ENCODE measurements at regions not wholly inside any gene's neighbourhood (a gene's known extent, or its start where the extent isn't known, plus 50 kb on each side); places are given as distances from the start of the nearest gene placed in this dataset.

DNA sequence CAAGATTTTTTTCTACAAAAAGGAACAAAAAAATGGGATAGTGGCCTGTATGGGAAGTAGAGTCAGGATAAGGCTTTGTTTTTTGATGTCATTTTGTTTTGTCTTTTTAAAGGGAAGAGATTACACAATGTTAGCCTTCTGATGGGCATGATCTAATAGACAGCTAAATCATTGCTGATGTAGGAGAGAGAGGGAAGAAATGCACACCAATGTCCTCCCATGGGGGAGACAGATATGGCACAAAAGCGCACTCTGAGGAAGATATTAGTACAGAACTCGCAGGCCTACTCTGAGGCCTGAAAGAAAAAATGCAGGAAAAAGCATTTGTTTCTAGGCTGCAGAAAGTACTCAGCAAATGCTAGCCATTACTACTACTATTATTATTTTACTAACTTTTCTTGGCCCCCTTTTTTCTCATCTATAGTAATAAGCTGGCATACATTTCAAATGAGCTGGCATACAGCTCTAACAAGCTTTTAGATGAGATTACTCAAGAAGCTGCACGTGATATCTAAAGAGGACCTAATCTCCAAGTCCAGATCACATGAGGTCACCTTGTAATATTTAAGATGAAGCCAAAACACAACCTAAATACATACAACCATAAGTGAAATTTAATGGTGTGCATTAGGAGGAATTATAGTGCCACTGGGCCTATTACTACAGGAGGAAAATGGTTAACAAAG, 269.4 kb upstream of the TANK start:
- no peak for DNase-seq

- no peak for DNase-seq
These were observed 268.9 kb upstream of the TANK start for GRCh38 chr2:160891353-160891740.

- no peak for DNase-seq
These were observed 268.0 kb upstream of the TANK start for GRCh38 chr2:160892204-160892603.

GRCh38 chr2:160893581-160893980, 266.6 kb upstream of the TANK start:
- no peak for DNase-seq

- DNase-seq, result no peak
These were observed 261.5 kb upstream of the TANK start for GRCh38 chr2:160898581-160899307.

GRCh38 chr2:160901613-160902012, 258.6 kb upstream of the TANK start:
- no peak for DNase-seq

DNA sequence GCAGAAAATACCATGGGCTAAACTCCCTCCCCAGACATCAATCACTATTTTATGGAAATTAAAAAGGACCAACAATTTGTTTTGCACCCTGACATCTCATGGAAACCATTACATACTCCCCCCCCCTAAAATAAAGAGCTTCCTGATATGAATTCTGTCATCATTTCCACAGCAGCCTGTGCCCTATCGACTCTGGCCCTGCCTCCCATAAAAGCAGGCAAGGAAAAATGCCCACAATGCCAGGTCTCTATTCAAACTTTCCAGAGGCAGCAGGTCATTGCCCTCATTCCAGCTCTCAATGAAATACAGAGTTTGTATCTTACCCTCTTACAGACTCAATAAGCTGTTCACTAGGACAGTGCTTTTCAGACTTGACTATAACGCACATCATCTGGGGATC, 254.4 kb upstream of the TANK start:
- DNase-seq, result no peak

- no peak for DNase-seq
These were observed 253.3 kb upstream of the TANK start for GRCh38 chr2:160906878-160907277.

- DNase-seq, result no peak
These were observed 252.5 kb upstream of the TANK start for GRCh38 chr2:160907738-160908137.

- DNase-seq, result no peak
These were observed 252.1 kb upstream of the TANK start for GRCh38 chr2:160908157-160908556.

DNA sequence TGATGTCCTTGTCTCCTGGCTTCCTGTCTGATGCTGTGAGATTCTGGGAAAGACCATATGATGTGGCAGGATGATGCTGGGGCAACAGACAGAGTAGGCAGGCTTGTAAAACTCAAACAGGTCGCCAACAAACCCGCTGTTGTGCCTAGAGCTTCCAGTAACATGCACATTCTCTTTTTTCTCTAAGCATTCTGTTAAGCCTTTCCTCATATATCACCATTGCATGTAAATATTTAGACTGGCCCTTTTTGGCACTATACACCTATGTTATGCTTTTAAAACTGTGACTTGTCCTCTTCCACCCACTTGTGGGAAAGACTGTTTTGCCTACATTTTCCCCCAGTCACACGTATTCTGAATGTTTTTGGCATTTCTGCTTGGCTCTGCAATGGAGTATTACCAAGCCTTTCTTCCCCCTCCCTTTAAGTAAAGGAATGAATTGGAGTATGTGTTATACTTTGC, 250.4 kb upstream of the TANK start:
- DNase-seq, result no peak

DNA sequence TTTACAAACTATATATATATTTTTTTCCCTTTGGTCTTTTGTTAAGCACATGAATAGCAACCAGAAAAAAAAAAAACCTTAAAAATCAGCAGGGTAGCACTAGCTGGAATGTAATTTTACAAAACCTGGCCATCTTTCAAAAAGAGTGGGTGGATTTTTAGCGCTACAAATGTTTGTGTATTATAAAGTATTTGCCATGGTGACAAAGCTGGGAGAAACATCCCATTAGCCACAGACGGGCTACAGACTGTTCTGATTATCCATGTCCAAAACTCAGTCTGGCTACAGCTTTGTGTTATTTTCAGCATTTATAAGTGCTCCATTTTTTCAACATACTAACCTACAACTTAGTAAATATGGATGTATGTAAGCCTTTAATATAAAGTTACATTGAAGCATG, 249.5 kb upstream of the TANK start:
- no peak for DNase-seq

GRCh38 chr2:160911258-160911657, 249.0 kb upstream of the TANK start:
- no peak for DNase-seq

DNA sequence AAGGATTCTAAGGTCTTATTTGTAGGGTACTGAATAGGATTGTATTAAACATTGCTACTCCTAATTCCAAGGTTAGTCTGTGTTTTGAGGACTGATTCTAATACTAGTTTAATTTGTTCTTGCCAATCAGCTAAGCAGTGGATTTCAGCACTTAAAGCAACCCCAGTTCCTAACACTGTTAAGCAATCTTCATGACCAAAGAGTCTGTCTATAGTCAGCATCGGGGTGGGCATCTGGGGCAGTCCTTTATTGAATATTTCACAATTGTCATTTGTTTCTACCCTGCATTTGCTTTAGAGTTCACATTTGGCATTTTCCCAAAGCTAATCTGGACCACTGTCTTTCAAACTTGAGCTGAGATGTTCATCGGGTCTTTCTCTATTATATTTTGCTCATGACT, 248.0 kb upstream of the TANK start:
- DNase-seq, result no peak

DNA sequence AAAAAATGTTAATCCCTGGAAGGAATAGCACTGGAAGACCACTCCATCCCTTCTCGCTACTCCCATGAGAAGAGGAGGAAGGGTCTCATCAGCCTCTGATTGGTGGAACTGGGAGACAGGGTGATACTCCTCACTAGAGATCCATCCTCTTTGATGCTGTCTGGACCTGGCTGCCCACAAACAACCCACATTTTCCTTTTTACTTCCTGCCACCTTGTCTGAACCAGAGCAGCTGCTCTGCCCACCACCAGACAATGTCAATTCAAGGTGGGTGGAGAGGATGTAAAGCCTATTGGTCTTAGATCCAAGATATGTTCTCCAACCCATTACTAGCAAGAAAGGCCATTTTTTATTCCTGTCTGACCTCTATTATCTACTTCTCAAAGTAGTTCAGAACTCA, 246.9 kb upstream of the TANK start:
- no peak for DNase-seq

DNA sequence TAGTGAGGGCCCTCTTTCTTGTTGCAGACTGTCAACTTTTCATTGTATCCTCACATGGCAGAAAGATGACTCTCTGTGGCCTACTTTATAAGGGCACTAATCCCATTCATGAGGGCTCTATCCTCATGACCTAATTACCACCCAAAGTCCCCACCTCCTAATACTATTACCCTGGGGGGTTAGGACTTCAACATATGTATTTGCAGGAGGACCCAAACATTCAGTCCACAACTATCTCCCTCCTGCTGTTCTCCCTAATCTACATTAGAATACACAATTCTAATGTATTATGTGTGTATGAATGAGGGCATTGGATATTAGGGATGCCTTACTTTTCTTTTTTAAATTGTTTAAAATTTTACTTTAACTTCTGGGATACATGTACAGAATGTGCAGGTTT, 246.0 kb upstream of the TANK start:
- DNase-seq, result no peak

DNA sequence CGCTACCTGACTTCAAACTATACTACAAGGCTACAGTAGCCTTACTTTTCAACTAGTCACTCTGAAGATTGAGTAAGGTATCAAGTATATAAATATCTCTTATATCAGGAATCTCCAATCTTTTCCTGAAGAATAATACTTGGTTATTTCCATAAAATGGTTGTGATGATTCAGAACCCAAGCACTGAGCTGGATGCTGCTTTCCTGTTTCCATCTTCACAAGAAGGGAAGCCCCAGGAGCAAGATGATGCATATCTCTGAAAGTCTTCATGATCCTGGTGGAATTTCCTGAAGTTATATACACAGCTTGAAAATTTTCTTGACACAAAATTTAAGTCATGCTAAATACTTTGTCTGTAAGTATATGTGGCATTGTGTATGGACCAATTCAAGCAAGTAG, 243.9 kb upstream of the TANK start:
- no peak for DNase-seq

DNA sequence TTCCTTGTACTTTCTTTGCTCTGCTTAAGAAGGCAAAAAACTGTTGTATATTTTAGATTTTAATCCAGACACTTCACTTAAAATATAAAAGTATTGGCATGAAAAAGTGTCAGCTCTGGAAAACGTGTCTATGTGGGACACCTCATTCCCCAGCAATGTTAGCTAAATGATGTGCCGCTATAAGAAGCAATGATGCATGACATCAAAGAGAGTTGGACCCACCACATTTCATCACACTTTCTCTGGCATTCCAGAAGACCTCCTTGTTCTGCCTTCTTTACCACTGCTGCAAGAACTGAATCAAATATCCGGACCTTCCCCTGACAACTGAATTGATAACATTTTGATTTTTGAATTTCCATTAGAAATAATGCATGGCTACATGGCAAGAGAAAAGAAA, 242.4 kb upstream of the TANK start:
- DNase-seq, result no peak

GRCh38 chr2:160918258-160918657, 242.0 kb upstream of the TANK start:
- no peak for DNase-seq

DNA sequence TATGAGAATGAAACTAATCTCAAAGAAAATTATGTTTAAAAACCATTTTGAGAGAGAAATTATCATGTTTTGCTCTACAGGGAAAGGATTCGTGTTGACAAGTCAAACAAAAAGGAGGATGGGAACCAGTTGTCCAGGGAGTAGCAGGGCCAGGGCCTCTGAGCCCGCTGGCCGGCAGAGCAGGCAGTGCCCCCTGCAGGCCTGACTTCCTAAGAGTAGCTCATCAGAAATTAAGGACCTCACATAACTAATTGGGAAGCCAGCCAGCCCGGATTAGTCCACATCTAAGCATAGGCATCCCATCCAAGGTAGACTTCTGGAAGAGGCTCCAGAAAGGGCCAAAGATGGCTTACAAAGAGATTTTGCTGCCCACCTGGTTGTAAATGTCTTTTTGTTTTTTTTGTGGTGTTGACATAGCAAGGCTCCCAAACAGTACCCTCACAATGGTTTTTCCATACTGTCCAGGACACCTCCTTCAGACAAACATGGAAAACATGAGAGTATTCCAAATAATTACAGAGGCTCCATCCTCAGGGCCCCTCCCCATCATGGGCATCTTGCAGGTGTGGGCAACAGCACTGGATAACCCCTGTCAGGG, 241.2 kb upstream of the TANK start:
- DNase-seq, result peak; percentile 47

DNA sequence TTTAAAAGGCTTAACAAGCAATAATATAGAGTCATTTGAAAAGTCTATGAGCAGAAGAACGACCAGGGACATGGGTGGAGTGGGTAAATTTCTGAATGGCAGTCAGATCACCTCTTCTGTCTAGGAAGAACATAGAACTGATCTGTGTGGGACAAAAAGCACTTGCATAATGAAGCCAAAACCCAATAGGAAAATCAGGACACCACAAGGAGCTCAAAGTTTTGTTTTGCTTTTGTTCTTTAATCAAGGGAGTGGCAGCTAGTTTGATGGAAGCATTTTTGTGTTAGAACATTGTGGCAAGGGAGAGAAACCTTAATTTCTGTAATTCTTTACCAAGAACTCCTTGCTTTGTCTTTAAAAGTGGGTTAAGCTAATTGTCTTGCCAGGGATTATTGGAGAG, 240.2 kb upstream of the TANK start:
- DNase-seq, result no peak

DNA sequence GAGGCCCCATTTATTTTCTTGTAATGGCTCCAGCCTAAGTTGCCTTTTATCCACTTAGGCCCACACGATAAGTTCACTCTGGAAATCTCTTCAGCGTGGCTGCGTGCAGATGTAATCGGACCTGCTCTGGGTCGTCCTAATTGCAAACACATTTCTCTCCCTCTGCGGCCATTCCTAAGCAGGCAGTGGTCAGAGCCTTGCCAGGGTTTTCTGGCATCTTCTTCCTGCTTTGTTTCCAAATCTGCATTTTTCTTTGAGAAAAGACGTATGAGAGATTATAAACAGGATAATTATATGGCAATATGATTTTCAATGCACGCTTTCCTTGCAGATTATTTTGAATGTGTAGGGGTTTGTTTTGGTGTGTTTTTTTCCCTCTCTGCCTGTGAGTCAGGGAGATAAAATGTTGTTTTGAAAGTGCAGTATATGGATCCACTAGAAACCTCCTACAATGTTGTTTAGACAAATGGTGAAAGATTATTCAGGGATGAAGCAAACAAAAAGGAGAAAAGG, 239.4 kb upstream of the TANK start:
- no peak for DNase-seq

DNA sequence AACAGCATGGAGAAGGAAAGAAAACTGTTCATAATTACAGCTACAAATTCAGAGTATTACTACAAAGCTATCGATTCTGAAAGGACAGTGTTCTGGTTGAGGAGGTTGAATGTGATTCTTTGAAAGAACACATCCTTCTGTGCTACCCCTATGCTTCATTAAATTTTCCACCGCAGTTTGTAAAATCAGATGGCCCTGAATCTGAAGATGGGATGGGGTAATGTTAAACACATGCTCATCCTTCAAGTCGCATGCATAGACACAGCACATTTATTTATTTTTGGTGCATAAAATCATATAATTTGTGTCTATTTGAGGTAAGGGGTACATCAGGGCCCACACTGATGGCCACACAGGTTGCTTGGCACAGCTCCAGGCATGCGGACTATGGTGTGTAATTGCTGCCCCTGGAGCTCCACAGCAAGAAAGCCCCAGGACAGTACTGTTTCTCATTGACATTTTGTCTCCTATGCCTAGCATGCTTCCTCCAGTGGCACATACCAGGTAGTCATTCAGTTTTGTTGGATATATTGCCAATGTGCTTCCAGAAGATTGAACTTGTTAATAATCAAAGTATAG, 238.8 kb upstream of the TANK start:
- no peak for DNase-seq

DNA sequence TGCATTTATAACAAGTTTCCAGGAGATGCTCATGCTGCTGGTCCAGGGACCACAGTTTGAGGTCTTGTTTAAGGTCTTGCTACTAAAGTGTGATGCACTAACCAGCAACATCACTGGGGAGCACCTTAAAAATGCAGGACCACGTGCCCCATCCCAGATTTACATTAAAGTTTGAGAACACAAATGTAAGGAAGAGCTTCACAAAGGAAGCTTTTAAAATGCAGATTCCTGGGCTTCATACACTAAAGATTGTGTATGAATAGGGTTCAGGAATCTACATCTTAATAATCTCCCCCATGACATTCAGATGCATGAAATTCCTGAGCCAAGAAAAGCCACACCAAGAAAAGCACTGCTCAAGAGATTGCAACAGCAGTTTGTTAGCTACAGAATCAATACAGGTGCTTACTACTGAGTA, 235.3 kb upstream of the TANK start:
- no peak for DNase-seq
